ENCODE measurements at regions not wholly inside any gene's neighbourhood (a gene's known extent, or its start where the extent isn't known, plus 50 kb on each side); places are given as distances from the start of the nearest gene placed in this dataset.

- Histone ChIP-seq H3K4me3 (no peak overlapping the region), H3K36me3 (no peaks in the 10 kb centered on the region), H3K27ac (no peak overlapping the region), H3K27me3 (ENCODE audit: low read depth) (no peaks in the 10 kb centered on the region), H3K9me3 (no peaks in the 10 kb centered on the region), H3K4me1 (no peaks in the 10 kb centered on the region)
- DNase-seq (no peak), ATAC-seq (no peak)
- intact Hi-C loops (cut with DNase I) = no loop called here
- no peak for TF ChIP-seq CTCF (IDR thresholded peaks at IDR 0.05)
Measured at GRCh38 chr20:57894096-57894495, 184.3 kb upstream of the PMEPA1 start.

- Histone ChIP-seq H3K36me3 (no peaks in the 10 kb centered on the region), H3K27me3 (ENCODE audit: low read depth) (no peaks in the 10 kb centered on the region), H3K4me3 (no peak overlapping the region), H3K9me3 (no peaks in the 10 kb centered on the region), H3K27ac (no peak overlapping the region), H3K4me1 (no peaks in the 10 kb centered on the region)
- no peak for DNase-seq
- intact Hi-C loops (cut with DNase I) = no loop called here
- ATAC-seq = no peak
- TF ChIP-seq CTCF (IDR thresholded peaks at IDR 0.05) = no peak
Measured at GRCh38 chr20:57893366-57893999, 183.7 kb upstream of the PMEPA1 start.

- ATAC-seq (no peak), DNase-seq (no peak)
- no peak overlapping the region for H3K27ac ChIP-seq
- H3K9me3 ChIP-seq = no peaks in the 10 kb centered on the region
- no peak for TF ChIP-seq CTCF (IDR thresholded peaks at IDR 0.05)
- no peaks in the 10 kb centered on the region for H3K4me1 ChIP-seq
- H3K4me3 ChIP-seq = no peak overlapping the region
- H3K36me3 ChIP-seq = no peaks in the 10 kb centered on the region
- intact Hi-C loops (cut with DNase I) = no loop called here
- H3K27me3 ChIP-seq (ENCODE audit: low read depth) = no peaks in the 10 kb centered on the region
Measured at GRCh38 chr20:57892471-57892870, 182.7 kb upstream of the PMEPA1 start.

GRCh38 chr20:57891014-57891413 lies 181.2 kb upstream of the PMEPA1 start:
- DNase-seq (no peak), ATAC-seq (no peak)
- no peak overlapping the region for H3K4me3 ChIP-seq
- H3K27ac ChIP-seq = no peak overlapping the region
- H3K27me3 ChIP-seq (ENCODE audit: low read depth) = no peaks in the 10 kb centered on the region
- intact Hi-C loops (cut with DNase I) = no loop called here
- H3K4me1 ChIP-seq = no peaks in the 10 kb centered on the region
- no peak for TF ChIP-seq CTCF (IDR thresholded peaks at IDR 0.05)
- H3K9me3 ChIP-seq = no peaks in the 10 kb centered on the region
- H3K36me3 ChIP-seq = no peaks in the 10 kb centered on the region

GRCh38 chr20:57890202-57890800 lies 180.5 kb upstream of the PMEPA1 start:
- intact Hi-C loops (cut with DNase I) = no loop called here
- no peak for ATAC-seq
- Histone ChIP-seq H3K4me3 (no peak overlapping the region), H3K36me3 (no peaks in the 10 kb centered on the region), H3K27ac (no peak overlapping the region), H3K27me3 (ENCODE audit: low read depth) (no peaks in the 10 kb centered on the region), H3K9me3 (no peaks in the 10 kb centered on the region), H3K4me1 (no peaks in the 10 kb centered on the region)
- DNase-seq = no peak
- no peak for TF ChIP-seq CTCF (IDR thresholded peaks at IDR 0.05)
